KBM-7 (cell line): ENCODE measurements at regions not wholly inside any gene's neighbourhood (a gene's known extent, or its start where the extent isn't known, plus 50 kb on each side); places are given as distances from the start of the nearest gene placed in this dataset.

Experiments used
- DNase-seq: peaks from one replicate; pipeline ENCODE4 v3.0.0-alpha.2; 2015
- in situ Hi-C: fragments of 300-500 bp; cut with MboI; formaldehyde crosslinking; loops from 2 replicates; pipeline ENCODE4 v1.14.3; 2020; ENCODE audit warnings: low sequenced_read_pairs, low pct_unique_long_range_greater_than_20kb, mixed read lengths

- in situ Hi-C loops: no loop called here
- peak; percentile 73 for DNase-seq
Observed at GRCh38 chr2:88831792-88832248, 140.3 kb downstream of the RPIA start.

DNA sequence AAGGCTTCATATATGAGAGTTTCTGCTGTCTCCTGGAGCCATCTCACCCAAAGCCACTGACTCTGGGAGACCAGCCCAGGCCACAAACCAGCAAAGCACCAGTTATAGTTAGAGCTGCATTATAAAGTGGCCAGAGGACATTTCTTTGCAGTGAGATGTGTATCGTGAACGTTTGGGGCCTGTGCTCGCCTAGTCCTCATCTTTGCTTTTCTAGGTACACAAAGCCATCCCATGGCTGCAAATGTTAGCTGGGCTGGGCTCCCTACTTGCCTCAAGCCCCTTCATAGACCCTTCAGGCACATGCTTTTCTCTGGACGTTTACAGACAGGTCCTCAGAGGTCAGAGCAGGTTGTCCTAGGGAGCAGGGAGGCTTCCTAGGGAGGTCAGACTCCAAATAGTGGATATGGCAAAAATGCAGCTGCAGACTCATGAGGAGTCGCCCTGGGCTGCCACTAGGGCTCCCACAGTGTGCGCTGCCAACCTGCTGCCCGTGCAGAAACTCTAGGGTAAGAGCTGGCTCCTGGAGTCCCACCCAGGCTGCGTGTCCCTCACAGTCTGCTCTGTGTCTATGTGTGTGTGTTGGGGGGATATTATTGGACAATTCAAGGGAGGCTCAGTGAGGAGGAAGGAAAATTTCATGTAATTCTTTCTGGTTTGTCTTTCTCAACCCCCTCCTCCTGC lies 141.0 kb downstream of the RPIA start:
- in situ Hi-C loops: no loop called here

GRCh38 chr2:88832992-88833389 lies 141.5 kb downstream of the RPIA start:
- no peak for DNase-seq
- in situ Hi-C loops: no loop called here

More for the DNA sequence above, 141.0 kb downstream of the RPIA start:
- DNase-seq: no peak

GRCh38 chr2:88834376-88834775 lies 142.9 kb downstream of the RPIA start:
- in situ Hi-C loops: no loop called here

GRCh38 chr2:88834866-88835265 lies 143.4 kb downstream of the RPIA start:
- no peak for DNase-seq
- in situ Hi-C loops: no loop called here

More at GRCh38 chr2:88834376-88834775, 142.9 kb downstream of the RPIA start:
- no peak for DNase-seq

- in situ Hi-C loops: no loop called here
- DNase-seq: no peak
Observed at GRCh38 chr2:88835726-88836125, 144.3 kb downstream of the RPIA start.

DNA sequence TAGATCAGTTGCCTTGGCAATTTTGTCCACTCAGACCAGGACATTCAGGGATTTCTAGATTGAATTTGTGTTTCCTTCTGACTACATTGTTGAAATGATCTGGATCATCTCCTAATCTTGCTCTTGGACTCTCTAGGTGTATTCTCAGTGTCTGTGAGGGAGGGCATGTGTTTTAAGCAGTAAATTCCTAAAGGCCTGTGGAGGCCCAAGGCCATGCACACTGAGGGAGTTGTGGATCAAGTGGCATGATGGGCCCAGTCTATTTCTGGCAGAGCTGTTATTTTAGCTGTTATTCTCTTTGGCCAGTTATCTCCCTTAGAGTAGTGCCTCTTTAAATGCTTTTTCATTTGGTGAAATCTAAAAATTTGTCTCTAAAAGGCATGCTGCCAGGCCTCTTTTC lies 144.9 kb downstream of the RPIA start:
- in situ Hi-C loops: no loop called here
- no peak for DNase-seq

DNA sequence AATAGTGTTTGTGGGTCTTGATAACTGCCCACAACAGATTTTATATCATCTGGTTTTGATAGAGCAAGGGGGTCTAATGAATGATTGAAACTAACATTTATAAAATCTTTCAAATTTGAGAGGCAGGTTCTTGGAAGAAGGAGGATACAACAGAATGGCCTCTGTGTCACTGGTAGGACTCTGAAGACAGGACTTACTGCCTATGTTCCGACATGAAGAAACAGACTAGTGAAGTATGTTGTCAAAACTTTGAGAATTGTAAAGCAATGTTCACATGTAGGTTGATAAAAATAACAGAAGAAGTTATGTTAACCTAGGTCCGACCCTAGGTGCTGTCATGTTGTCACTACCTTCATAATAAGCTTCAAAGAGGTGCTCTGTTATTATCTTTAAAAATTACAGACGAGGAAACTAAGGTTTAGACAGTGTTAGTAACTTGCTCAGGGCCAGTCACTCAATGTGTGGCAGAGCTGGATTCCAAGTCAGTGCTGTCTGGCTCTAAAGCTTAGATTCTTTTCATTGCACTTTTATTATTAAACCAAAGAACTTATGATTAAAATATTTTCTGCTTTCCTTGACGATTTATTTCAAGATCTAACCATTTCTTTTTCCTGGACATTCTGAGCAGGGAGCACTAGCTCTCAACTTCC lies 146.2 kb downstream of the RPIA start:
- DNase-seq: no peak
- in situ Hi-C loops: no loop called here

GRCh38 chr2:88838165-88838635 lies 146.7 kb downstream of the RPIA start:
- no peak for DNase-seq
- in situ Hi-C loops: no loop called here

DNA sequence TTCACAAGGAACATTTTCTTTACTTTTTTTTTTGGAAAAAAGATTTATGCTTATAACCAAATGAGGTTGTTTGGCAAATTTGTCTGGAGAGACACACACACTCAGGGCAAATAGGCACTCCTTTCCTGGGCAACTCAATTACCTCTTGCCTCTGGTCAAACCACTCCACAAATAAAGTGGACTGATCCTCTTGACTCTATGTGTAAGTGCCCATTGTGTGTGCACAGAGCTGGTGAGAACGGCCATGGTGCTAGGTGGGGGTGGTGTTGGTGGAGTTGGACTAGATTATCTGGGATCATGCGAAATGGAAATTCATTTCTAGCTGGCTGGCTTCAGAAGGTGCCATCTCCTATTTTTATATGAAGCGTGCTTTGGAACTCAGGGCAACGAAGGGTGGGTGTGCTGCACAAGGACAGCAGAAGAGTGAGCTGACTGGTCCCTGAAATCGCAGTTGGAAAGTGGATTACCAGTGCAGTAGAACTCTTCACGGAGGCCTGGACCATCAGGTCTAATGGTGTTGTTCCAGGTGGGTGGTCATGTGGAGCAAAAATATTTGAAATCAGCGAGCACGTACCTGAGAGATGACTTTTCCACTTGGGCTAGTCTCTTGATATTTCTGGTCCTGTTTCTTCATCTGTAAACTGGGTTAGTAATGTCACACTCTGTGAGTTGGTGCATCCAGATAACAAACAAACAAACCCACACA lies 149.9 kb downstream of the RPIA start:
- in situ Hi-C loops: no loop called here

DNA sequence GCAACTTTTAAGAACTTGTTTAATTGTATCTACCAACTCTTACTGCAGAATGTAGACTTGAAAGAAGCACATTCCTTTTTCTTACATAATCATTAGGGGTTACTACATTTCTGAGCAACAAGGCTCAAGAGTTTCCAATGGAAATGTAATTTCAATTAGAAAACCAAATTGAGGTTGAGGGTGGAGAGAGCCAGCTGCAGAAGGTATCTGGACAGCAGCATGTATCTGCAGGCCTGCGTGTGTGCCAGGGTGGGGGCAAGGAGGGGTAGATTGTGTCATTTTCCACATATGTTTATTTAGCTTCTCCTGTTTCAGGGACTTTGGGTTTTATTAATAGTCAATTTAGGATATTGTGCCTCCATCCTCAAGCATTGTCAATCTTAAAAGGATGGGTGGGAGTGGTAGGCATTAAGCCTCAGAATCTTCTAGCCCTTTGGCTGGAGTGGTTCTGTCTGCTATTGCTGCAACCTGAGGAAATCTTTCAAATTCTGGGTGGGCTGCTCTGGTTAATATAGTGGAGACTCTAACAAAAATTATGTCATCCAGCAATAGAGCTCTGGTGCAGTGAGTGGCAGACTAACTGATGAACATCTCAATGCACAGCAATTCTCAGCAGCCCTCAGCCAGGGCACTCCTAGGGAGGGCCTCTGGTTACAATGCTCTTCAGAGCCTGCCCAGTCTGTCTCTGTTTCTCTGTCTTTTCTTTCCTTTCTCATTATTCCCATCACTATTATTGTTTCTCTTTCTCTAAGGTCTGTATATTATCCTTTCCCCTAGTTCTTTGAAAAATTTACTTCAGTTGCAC lies 151.4 kb downstream of the RPIA start:
- no peak for DNase-seq
- in situ Hi-C loops: no loop called here

More for the DNA sequence above, 149.9 kb downstream of the RPIA start:
- DNase-seq: no peak

DNA sequence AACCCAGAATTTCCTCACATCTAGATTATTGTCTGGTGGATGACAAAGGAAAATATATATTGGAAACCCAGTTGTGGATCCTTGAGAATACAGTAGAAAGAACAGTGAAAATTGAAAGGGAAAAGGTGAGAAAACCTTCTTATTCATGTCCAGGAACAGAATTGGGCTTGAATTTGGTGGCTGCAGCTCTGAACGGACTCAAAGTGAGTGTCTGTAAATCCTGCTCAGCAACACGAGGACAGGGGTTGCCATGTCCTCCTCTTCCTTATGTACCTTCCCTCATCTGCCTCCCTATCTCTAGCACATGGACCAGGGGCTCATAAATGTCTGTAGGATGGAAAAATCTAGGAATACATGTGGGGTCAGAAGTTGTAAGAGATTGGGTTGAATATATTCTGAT lies 152.2 kb downstream of the RPIA start:
- in situ Hi-C loops: no loop called here
- DNase-seq: no peak

DNA sequence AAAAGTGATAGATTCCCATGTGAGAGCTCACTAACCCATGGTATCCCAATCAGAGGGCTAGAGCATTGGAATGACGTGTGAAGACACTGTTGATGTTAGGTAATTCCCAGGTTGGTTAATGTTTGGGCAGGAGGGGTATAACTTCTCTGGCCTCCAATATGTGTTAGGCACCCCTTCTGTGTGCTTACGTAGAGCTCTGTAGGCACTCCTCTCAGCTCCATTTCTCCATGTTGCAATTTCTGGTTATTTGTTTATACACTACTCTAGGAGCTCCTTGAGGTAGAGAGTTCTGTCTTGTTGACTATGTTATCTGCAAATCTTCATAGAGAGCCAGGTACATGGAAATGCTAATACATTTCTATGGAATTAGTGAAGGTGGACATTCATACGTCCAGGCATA lies 153.5 kb downstream of the RPIA start:
- DNase-seq: no peak
- in situ Hi-C loops: no loop called here

DNA sequence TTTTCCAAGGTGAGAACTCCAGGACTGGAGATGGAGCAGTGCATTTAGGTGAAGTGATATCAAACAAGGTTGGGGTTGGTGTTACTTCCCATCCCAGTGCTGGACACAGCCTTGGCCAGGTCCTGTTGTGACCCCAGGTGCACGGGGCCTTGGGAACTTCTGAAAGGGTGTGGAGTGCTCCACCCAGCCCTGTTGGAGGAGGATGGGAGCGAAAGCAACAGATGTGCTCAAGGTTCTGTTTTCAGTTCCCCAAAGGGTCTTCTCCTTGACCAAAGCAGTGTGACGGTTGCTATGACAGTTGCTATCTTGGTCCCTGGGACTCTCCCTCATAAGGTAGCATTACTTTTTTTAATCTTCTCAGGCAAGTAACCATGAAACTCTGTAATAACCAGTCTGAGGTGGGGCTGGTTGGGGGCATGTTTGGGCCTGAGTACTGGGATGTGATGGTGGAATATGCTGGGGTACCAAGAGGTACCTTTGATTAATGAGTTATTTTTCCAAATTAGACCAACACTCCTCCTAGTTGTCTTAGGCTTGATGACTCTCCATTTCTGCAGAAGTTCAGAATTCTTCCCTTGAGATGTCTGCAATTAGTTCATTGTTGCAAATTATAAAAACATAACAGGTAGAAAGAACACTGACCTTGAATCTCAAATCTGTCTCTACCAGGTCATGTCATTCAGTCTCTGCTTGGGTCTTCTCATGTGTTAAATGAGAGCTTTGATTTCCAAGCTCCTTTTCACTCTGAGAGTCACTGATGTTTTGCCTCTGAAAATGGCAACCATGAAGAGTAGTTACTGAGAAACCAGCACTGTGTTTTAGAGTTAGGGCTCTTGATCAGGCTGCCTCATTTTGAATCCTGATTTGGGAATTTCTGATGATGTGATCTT lies 154.5 kb downstream of the RPIA start:
- in situ Hi-C loops: no loop called here
- DNase-seq: no peak

GRCh38 chr2:88852753-88853402 lies 161.4 kb downstream of the RPIA start:
- no peak for DNase-seq

GRCh38 chr2:88853403-88853790 lies 161.9 kb downstream of the RPIA start:
- no peak for DNase-seq
- in situ Hi-C loops: loop anchor here (25.0 kb wide), 1 partner anchor 116 kb away; no protein-coding TSS in a partner anchor

More at GRCh38 chr2:88852753-88853402, 161.4 kb downstream of the RPIA start:
- in situ Hi-C loops: loop anchor here (25.0 kb wide), 1 partner anchor 116 kb away; no protein-coding TSS in a partner anchor

DNA sequence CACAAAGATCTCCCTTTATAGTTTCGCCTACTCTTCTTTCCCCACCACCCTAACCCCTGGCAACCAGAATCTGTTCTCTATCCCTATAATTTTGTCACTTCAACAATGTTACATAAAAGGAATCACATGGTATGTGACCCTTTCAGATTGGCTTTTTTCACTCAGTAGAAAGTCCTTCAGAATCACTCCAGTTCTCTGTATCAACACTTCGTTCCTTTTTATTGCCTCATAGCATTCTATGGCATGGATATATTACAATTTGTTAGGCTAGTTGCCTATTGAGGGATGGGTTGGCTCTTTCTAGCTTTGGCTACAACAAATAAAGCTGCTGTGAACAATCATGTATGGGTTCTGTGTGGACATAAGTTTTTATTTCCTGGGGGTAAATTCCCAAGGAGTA lies 163.1 kb downstream of the RPIA start:
- DNase-seq: no peak
- in situ Hi-C loops: loop anchor here (25.0 kb wide), 1 partner anchor 117 kb away; no protein-coding TSS in a partner anchor
